Osteoblast (primary cell): ENCODE measurements at regions not wholly inside any gene's neighbourhood (a gene's known extent, or its start where the extent isn't known, plus 50 kb on each side); places are given as distances from the start of the nearest gene placed in this dataset.

Experiments
- DNase-seq: peaks from one replicate; pipeline ENCODE4 v3.0.0; 2011; ENCODE audit warnings: low spot score, mixed read lengths; ENCODE audit not compliant: insufficient read length; ENCODE audit errors: missing footprints
- H2AFZ ChIP-seq: 2 replicates; pipeline ENCODE4 v1.6.0; 2011; ENCODE audit warnings: mild to moderate bottlenecking, low read length
- H3K27ac ChIP-seq: 2 replicates; pipeline ENCODE4 v1.5.1; 2011; ENCODE audit warnings: mild to moderate bottlenecking, low read depth, low read length, moderate library complexity
- H3K27me3 ChIP-seq: 2 replicates; pipeline ENCODE4 v1.6.0; 2012; ENCODE audit warnings: mild to moderate bottlenecking, control low read depth, inconsistent platforms, low read length, moderate library complexity; ENCODE audit not compliant: insufficient read depth
- H3K36me3 ChIP-seq: 2 replicates; pipeline ENCODE4 v1.5.1; 2011; ENCODE audit warnings: mild to moderate bottlenecking, low read length, control low read depth, moderate library complexity; ENCODE audit not compliant: insufficient read depth
- H3K4me1 ChIP-seq: 2 replicates; pipeline ENCODE4 v1.5.1; 2011; ENCODE audit warnings: mild to moderate bottlenecking, low read length, control low read depth, moderate library complexity; ENCODE audit not compliant: insufficient read depth
- H3K4me2 ChIP-seq: 2 replicates; pipeline ENCODE4 v1.6.0; 2011; ENCODE audit warnings: mild to moderate bottlenecking, low read length; ENCODE audit not compliant: insufficient read depth
- H3K4me3 ChIP-seq: fragments of 200-600 bp; sonication (generic); 3 replicates; pipeline ENCODE4 v1.5.1; 2012; ENCODE audit warnings: mild to moderate bottlenecking, low read length, inconsistent platforms; ENCODE audit not compliant: insufficient read depth
- H3K79me2 ChIP-seq: 2 replicates; pipeline ENCODE4 v1.6.0; 2012; ENCODE audit warnings: mild to moderate bottlenecking, low read length, control low read depth, inconsistent platforms; ENCODE audit not compliant: insufficient read depth
- H3K9me3 ChIP-seq: 2 replicates; pipeline ENCODE4 v1.5.1; 2011; ENCODE audit warnings: low read depth, low read length, control low read depth
- H4K20me1 ChIP-seq: 2 replicates; pipeline ENCODE4 v1.6.0; 2012; ENCODE audit warnings: mild to moderate bottlenecking, low read length, control low read depth; ENCODE audit not compliant: insufficient read depth
- CTCF ChIP-seq: IDR thresholded peaks from 2 replicates; pipeline ENCODE4 v1.5.1; 2011; ENCODE audit warnings: mild to moderate bottlenecking, low read depth, low read length, moderate library complexity; ENCODE audit errors: extremely low read depth

GRCh38 chr18:71437511-71437910, 1106.6 kb downstream of the CBLN2 start:
- no peaks in the 10 kb centered on the region for H3K79me2 ChIP-seq
- H3K9me3 ChIP-seq = peaks cover 8% of the 10 kb centered on the region
- H2AFZ ChIP-seq = no peak overlapping the region
- no peaks in the 10 kb centered on the region for H3K36me3 ChIP-seq
- no peaks in the 10 kb centered on the region for H3K4me1 ChIP-seq
- no peak overlapping the region for H3K27ac ChIP-seq
- no peak for TF ChIP-seq CTCF
- no peak for DNase-seq
- H4K20me1 ChIP-seq = no peaks in the 10 kb centered on the region
- H3K4me3 ChIP-seq = no peak overlapping the region
- H3K4me2 ChIP-seq = no peak overlapping the region
- no peaks in the 10 kb centered on the region for H3K27me3 ChIP-seq

- Histone ChIP-seq H3K4me3 (no peak overlapping the region), H3K4me1 (no peaks in the 10 kb centered on the region), H4K20me1 (no peaks in the 10 kb centered on the region), H3K27ac (no peak overlapping the region), H3K79me2 (no peaks in the 10 kb centered on the region), H3K4me2 (no peak overlapping the region), H3K9me3 (peaks cover 4% of the 10 kb centered on the region), H3K27me3 (no peaks in the 10 kb centered on the region), H2AFZ (no peak overlapping the region), H3K36me3 (no peaks in the 10 kb centered on the region)
- no peak for TF ChIP-seq CTCF
- DNase-seq = no peak
Measured at GRCh38 chr18:71433373-71433772, 1110.8 kb downstream of the CBLN2 start.

GRCh38 chr18:71431689-71432088, 1112.5 kb downstream of the CBLN2 start:
- no peak for TF ChIP-seq CTCF
- H3K4me1 ChIP-seq = no peaks in the 10 kb centered on the region
- H3K4me3 ChIP-seq = no peak overlapping the region
- no peaks in the 10 kb centered on the region for H4K20me1 ChIP-seq
- no peaks in the 10 kb centered on the region for H3K79me2 ChIP-seq
- no peaks in the 10 kb centered on the region for H3K9me3 ChIP-seq
- DNase-seq = no peak
- H2AFZ ChIP-seq = no peak overlapping the region
- no peak overlapping the region for H3K4me2 ChIP-seq
- H3K27ac ChIP-seq = no peak overlapping the region
- no peaks in the 10 kb centered on the region for H3K27me3 ChIP-seq
- H3K36me3 ChIP-seq = no peaks in the 10 kb centered on the region

- no peaks in the 10 kb centered on the region for H3K9me3 ChIP-seq
- H2AFZ ChIP-seq = no peak overlapping the region
- H3K79me2 ChIP-seq = no peaks in the 10 kb centered on the region
- no peaks in the 10 kb centered on the region for H3K36me3 ChIP-seq
- H4K20me1 ChIP-seq = no peaks in the 10 kb centered on the region
- DNase-seq = no peak
- H3K4me3 ChIP-seq = no peak overlapping the region
- TF ChIP-seq CTCF = no peak
- no peak overlapping the region for H3K4me2 ChIP-seq
- no peak overlapping the region for H3K27ac ChIP-seq
- no peaks in the 10 kb centered on the region for H3K27me3 ChIP-seq
- no peaks in the 10 kb centered on the region for H3K4me1 ChIP-seq
Measured at GRCh38 chr18:71431171-71431570, 1113.0 kb downstream of the CBLN2 start.
